ENCODE measurements at regions not wholly inside any gene's neighbourhood (a gene's known extent, or its start where the extent isn't known, plus 50 kb on each side); places are given as distances from the start of the nearest gene placed in this dataset.
A peak's percentile ranks its signal among the peaks of the same experiment; 100 is the strongest.

DNA sequence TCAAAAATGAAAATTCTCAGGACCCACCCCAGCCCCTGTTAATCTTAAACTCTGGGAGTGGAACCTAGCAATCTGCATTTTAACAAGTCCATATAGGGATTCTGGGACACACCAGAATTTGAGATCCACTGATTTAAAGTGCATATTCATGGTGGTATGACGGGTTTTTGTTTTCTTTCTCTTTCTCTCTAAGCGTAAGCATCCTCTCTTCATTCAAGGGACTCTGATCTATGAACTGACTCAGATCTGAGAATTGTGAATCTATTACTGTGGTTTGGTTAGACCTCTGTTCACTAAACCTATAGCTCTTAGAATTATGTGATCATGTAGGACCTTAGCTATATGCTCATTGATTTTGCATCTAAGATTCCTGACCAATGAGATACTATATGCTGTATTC is 565.2 kb downstream of the CCDC171 start:
- H2AFZ ChIP-seq (ENCODE audit: low read depth), result no peak overlapping the region
- 88% methylated on average over 2 of the region's 2 CpGs for WGBS (ENCODE audit: low lambda C conversion rate)
- H3F3A ChIP-seq (replicated peaks; ENCODE audit: insufficient read depth), result no peaks in the 10 kb centered on the region
- no peak overlapping the region for H3K27ac ChIP-seq (ENCODE audit: low read depth in 2 of 2, low read length in 1 of 2)
- H3K9ac ChIP-seq, result no peak overlapping the region
- no peak for DNase-seq
- H3K27me3 ChIP-seq (ENCODE audit: insufficient read depth), result no peaks in the 10 kb centered on the region
- no peaks in the 10 kb centered on the region for H3K79me2 ChIP-seq (ENCODE audit: insufficient read depth)
- H3K9me2 ChIP-seq, result no peaks in the 10 kb centered on the region
- CTCF ChIA-PET, result interaction anchor here (1.3 kb wide), 1 partner anchor 19 kb away, joined by 3 read pairs; no protein-coding TSS in a partner anchor
- TF ChIP-seq MEF2A (IDR thresholded peaks at IDR 0.05; ENCODE audit: borderline replicate concordance, low read depth) (no peak), POLR2AphosphoS5 (IDR thresholded peaks at IDR 0.05; ENCODE audit: low read depth, low read length) (no peak), JUND (IDR thresholded peaks at IDR 0.05) (no peak), FOXJ3 (CRISPR knock-in tag; IDR thresholded peaks at IDR 0.05) (no peak), RAD21 (IDR thresholded peaks at IDR 0.05; ENCODE audit: low read length) (no peak), TCF12 (IDR thresholded peaks at IDR 0.05) (no peak)
- H3K4me1 ChIP-seq (ENCODE audit: control insufficient read depth in 1 of 2, insufficient read depth in 2 of 2, low read depth in 1 of 2, low read length in 1 of 2), result peaks cover 6 to 18% of the 10 kb centered on the region in 2 experiments; a peak in 3 of 4 replicates
- no peaks in the 10 kb centered on the region for H3K36me3 ChIP-seq (replicated peaks in 1 of 2; ENCODE audit: control insufficient read depth in 1 of 2, insufficient read depth in 2 of 2, low read length in 1 of 2)
- no peak overlapping the region for H3K4me2 ChIP-seq
- no peaks in the 10 kb centered on the region for H3K9me3 ChIP-seq
- POLR2A ChIA-PET, result no interaction called here
- H4K20me1 ChIP-seq (ENCODE audit: insufficient read depth), result no peaks in the 10 kb centered on the region
- H3K4me3 ChIP-seq (ENCODE audit: low read depth in 2 of 2, low read length in 1 of 2), result no peak overlapping the region

DNA sequence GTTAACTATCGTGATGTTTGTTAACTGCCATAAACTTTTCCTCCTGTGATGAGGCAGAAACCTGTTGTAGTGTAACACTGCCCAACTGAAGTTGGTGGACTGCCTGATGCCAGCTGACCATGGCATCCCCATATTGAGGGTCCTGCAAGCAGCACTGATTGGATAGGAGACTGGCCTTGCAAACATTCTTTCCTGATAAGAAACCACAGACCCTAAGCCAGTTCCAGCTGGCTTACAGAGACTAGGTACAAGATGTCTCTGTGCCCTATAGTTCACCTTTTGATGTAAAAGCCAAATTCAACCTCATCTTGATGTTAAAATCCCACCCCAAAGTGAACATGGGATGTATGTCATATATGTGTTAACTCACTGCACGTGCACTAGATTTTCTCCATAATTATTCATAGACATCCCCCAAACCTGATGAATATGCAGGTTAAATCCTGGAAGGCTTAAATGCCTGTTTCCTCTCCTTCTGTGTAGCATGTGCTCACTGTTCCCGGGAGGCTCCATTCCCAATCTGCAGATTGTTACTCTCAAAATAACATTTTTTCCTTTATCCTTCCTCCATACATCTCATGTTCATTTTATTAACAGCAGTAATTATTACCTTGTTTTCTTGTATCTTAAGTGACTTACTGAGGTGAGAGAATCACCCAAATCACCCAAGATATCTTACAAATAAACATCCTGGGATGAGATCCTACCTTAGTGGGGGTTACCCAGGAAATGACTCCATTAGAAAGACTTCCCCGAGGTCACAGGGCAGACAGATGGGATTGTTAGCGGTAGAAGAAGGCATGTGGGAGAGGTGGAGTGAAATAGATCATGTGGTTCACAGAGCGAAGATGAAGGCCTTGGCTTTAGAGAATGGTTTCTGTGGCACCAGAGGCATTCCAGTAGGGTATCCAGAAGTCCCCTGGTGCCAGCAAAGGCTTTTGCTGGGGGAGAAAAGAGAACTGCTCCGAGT is 566.7 kb downstream of the CCDC171 start:
- no peaks in the 10 kb centered on the region for H3K9me2 ChIP-seq
- H3K79me2 ChIP-seq (ENCODE audit: insufficient read depth), result no peaks in the 10 kb centered on the region
- DNase-seq, result no peak
- POLR2A ChIA-PET, result no interaction called here
- H3K4me2 ChIP-seq, result peak overlapping the region; percentile 52
- TF ChIP-seq EP300 (IDR thresholded peaks at IDR 0.05; ENCODE audit: borderline replicate concordance in 1 of 2, low read depth in 1 of 2, low read length in 1 of 2), result no peak
- TF ChIP-seq ZBTB33 (IDR thresholded peaks at IDR 0.05; ENCODE audit: borderline replicate concordance, low read depth), result no peak
- TF ChIP-seq TAF1 (IDR thresholded peaks at IDR 0.05; ENCODE audit: borderline replicate concordance, low read depth, low read length), result no peak
- no peak for TF ChIP-seq ELF1 (IDR thresholded peaks at IDR 0.05)
- no peak for TF ChIP-seq GABPA (IDR thresholded peaks at IDR 0.05; ENCODE audit: low read depth)
- TF ChIP-seq FOXM1 (IDR thresholded peaks at IDR 0.05; ENCODE audit: low read depth), result no peak
- no peak for TF ChIP-seq TCF12 (IDR thresholded peaks at IDR 0.05)
- no peak for TF ChIP-seq RAD21 (IDR thresholded peaks at IDR 0.05; ENCODE audit: low read length)
- no peaks in the 10 kb centered on the region for H4K20me1 ChIP-seq (ENCODE audit: insufficient read depth)
- 0 out of 2 replicates have a peak overlapping the region, but pooled peaks have one; percentile 4 for H2AFZ ChIP-seq (ENCODE audit: low read depth)
- H3K9ac ChIP-seq, result no peak overlapping the region
- no peak overlapping the region for H3K4me3 ChIP-seq (ENCODE audit: low read depth in 2 of 2, low read length in 1 of 2)
- CTCF ChIA-PET, result interaction anchor here (1.3 kb wide), 1 partner anchor 18 kb away, joined by 3 read pairs; no protein-coding TSS in a partner anchor
- H3F3A ChIP-seq (replicated peaks; ENCODE audit: insufficient read depth), result no peaks in the 10 kb centered on the region
- H3K27ac ChIP-seq (ENCODE audit: low read depth in 2 of 2, low read length in 1 of 2), result peak overlapping the region in 1 of 2 experiments; percentile 15; a peak in 1 of 4 replicates
- H3K9me3 ChIP-seq, result no peaks in the 10 kb centered on the region
- no peaks in the 10 kb centered on the region for H3K36me3 ChIP-seq (replicated peaks in 1 of 2; ENCODE audit: control insufficient read depth in 1 of 2, insufficient read depth in 2 of 2, low read length in 1 of 2)
- 83% methylated on average over 7 of the region's 7 CpGs for WGBS (ENCODE audit: low lambda C conversion rate)
- peaks cover 6 to 18% of the 10 kb centered on the region in 2 experiments; a peak in 3 of 4 replicates for H3K4me1 ChIP-seq (ENCODE audit: control insufficient read depth in 1 of 2, insufficient read depth in 2 of 2, low read depth in 1 of 2, low read length in 1 of 2)
- no peaks in the 10 kb centered on the region for H3K27me3 ChIP-seq (ENCODE audit: insufficient read depth)

Data from SK-N-SH (cell line).